Epithelial cell of proximal tubule (primary cell): ENCODE measurements at regions not wholly inside any gene's neighbourhood (a gene's known extent, or its start where the extent isn't known, plus 50 kb on each side); places are given as distances from the start of the nearest gene placed in this dataset.

Source experiments
- DNase-seq: peaks from one replicate; pipeline ENCODE4 v3.0.0-alpha.2; 2011; ENCODE audit warnings: low read depth
- H3K4me3 ChIP-seq: 2 replicates; pipeline ENCODE4 v1.5.1; 2011; ENCODE audit warnings: low read depth, mild to moderate bottlenecking, low read length
- TF ChIP-seq, protein P1 (sequence below): conservative IDR thresholded peaks from 2 replicates; pipeline ENCODE4 v1.5.1; 2012; ENCODE audit warnings: low read depth, mild to moderate bottlenecking, low read length

DNA sequence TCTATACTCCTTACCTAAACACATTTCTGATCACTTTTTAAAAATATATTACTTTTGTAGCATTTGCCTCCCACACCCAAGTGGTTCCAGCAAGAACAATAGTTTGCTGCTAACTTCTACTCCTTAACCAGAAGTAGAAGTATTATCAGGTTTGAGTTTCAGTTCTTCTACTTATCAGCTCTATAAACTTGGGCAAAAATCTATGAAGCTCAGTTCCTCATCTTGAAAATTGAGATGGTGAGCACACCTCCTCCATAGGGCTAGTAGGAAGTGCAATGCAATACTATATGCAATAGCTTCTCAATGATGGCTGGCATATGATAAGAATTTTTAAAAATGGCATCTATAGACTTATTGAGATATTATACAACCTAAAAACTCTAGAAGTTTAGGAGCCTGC lies 283.7 kb downstream of the TLR4 start:
- H3K4me3 ChIP-seq = no peak overlapping the region
- TF ChIP-seq, protein P1, sequence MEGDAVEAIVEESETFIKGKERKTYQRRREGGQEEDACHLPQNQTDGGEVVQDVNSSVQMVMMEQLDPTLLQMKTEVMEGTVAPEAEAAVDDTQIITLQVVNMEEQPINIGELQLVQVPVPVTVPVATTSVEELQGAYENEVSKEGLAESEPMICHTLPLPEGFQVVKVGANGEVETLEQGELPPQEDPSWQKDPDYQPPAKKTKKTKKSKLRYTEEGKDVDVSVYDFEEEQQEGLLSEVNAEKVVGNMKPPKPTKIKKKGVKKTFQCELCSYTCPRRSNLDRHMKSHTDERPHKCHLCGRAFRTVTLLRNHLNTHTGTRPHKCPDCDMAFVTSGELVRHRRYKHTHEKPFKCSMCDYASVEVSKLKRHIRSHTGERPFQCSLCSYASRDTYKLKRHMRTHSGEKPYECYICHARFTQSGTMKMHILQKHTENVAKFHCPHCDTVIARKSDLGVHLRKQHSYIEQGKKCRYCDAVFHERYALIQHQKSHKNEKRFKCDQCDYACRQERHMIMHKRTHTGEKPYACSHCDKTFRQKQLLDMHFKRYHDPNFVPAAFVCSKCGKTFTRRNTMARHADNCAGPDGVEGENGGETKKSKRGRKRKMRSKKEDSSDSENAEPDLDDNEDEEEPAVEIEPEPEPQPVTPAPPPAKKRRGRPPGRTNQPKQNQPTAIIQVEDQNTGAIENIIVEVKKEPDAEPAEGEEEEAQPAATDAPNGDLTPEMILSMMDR = no peak
- DNase-seq = no peak

DNA sequence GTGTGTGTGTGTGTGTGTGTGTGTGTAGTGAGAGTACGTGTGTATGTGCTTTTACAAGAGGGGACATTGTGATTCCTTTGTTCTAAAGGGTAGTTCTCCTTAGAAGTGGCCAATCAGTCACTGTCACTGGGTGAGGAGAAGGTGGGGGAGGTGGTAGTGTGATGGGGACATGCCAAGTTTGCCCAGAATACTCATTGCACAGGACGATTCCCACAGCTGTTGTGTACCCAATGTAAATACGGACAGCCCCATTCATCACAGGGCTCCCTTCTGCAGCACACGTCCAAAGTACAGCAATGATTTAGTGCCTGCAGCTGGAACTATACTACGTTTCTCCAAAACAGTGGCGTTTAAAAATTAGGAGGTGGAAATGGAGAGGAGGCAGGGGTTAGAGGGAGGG lies 287.8 kb downstream of the TLR4 start:
- TF ChIP-seq, protein P1 = no peak

DNA sequence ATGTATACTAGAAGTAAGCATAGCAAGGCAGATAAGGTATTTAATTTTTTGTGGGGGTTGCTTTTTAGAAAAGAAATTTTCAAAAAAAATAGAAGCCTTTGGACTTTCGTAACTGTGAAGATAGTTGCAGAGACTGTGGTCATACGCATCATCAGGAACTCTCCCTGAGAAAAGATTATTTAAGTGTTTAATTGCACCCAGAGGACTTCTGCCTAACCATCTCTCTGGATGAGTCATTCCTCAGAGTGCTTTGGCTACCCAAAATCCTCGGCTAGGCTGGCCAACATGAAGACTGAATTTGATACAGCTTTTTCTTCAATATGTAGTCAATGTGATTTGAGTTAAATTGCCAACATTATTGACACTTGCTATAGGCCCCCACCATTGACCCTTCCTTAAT lies 296.4 kb downstream of the TLR4 start:
- no peak for DNase-seq
- TF ChIP-seq, protein P1 = no peak
- no peak overlapping the region for H3K4me3 ChIP-seq

More for the DNA sequence above, 287.8 kb downstream of the TLR4 start:
- H3K4me3 ChIP-seq = no peak overlapping the region
- no peak for DNase-seq

DNA sequence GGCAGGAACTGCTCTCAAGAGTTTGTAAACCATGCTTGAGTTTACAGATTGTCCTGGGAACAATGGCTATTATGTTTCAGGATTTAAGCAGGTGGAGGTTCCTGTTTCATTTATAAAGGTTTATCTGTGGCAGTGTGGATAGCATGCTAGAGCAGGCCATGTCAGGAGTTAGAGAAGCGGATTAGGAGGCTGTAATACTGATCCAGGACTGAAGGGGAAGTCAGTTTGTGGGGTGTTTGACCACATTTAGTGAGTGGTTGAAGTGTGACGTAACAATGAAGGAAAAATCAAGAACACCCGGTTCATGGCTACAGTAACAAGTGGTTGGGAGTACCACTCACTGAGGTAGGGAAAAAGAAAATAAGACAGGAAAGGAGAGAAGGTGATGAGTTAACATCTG lies 299.0 kb downstream of the TLR4 start:
- no peak overlapping the region for H3K4me3 ChIP-seq
- TF ChIP-seq, protein P1 = no peak
- no peak for DNase-seq

DNA sequence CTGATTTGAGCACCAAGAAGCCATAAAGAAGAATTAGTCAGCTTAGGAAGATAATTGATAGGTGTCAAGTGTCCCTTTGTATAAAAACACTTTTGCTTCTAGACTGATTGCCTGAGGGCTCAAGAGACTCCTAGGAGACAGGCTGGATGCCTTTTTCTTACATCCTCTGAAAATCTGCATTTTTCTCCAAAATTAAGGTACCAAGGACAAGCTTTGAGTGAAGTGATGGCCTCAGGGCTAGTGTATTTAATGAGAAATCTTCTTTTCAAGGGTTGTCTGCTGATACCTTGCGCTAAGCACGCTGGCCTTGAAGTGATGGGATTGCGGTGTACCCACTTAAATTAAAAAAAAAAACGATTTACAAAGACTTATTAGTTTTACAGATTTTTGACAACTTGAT lies 304.0 kb downstream of the TLR4 start:
- no peak overlapping the region for H3K4me3 ChIP-seq
- no peak for DNase-seq

DNA sequence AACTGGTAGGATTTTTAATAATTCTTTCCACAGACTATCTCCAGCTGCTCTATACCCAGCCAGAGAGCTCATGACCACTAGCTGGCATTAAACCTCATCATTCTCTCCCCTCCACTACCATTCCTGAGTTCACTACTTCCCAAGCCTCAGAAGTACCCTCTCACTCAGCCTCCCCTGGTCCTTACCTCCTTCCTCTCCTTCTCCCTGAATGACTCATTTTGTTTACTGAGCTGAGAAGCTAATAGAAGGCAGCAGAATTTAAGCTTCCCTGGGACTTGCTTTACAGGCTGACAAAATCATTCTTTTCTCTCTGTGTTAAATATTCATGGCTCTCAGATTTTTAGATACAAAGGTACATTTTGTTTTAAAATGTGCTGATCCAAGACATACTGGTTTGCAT lies 305.4 kb downstream of the TLR4 start:
- no peak for DNase-seq
- no peak overlapping the region for H3K4me3 ChIP-seq
- TF ChIP-seq, protein P1 = no peak

More for the DNA sequence above, 304.0 kb downstream of the TLR4 start:
- TF ChIP-seq, protein P1 = no peak

DNA sequence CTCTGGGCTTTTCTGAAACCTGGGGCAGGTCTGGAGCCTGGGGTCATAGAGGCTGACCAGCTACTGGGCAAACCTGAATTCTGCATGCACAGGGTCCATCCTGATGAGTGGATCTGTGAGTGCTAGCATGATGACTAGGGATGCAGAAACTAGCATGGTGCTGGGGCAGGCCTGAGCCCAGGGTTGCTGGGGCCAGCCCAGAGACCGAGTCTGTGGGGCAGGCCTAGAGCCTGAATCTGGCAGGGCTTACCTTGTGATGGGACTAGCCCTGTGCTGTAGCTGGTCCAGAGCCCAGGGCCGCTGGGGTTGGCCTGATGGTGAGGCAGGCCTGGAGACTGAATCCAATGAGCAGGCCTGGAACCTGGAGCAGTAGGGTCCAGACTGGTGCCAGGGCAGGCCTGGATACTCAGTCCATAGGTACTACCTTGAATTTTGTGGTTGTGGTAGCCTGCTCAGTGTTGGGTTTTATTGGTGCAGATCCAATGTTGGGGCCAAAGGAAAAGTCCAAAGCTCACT lies 313.5 kb downstream of the TLR4 start:
- TF ChIP-seq, protein P1 = no peak
- no peak overlapping the region for H3K4me3 ChIP-seq
- DNase-seq = no peak
